GM23338 (cell line): ENCODE measurements at regions not wholly inside any gene's neighbourhood (a gene's known extent, or its start where the extent isn't known, plus 50 kb on each side); places are given as distances from the start of the nearest gene placed in this dataset.
A peak's percentile ranks its signal among the peaks of the same experiment; 100 is the strongest.

Source experiments
- ATAC-seq: fragments of 200-7000 bp; cut with Tn5 transposase; 3 replicates; pipeline ENCODE4 v1.9.1; 2020
- DNase-seq: peaks from one replicate; pipeline ENCODE4 v3.0.0-alpha.2; 2015; ENCODE audit warnings: low spot score
- H2AFZ ChIP-seq: fragments of 200-600 bp; sonication (generic); 2 replicates; pipeline ENCODE4 v1.8.0; 2016; ENCODE audit warnings: antibody characterized with exemption, mild to moderate bottlenecking, moderate library complexity
- H3F3A ChIP-seq: fragments of 200-600 bp; sonication (generic); replicated peaks from 2 replicates; pipeline ENCODE4 v1.8.0; 2017; ENCODE audit warnings: antibody characterized with exemption, mixed run types, low read depth
- H3K27ac ChIP-seq: fragments of 200-600 bp; sonication (generic); 2 replicates; pipeline ENCODE4 v1.6.1; 2016; ENCODE audit warnings: low read depth
- H3K27me3 ChIP-seq: fragments of 200-600 bp; sonication (generic); 2 replicates; pipeline ENCODE4 v1.8.0; 2016; ENCODE audit warnings: mild to moderate bottlenecking, mixed run types, moderate library complexity; ENCODE audit not compliant: insufficient read depth
- H3K36me3 ChIP-seq: fragments of 200-600 bp; sonication (generic); 2 replicates; pipeline ENCODE4 v1.8.0; 2016; ENCODE audit warnings: mild to moderate bottlenecking; ENCODE audit not compliant: insufficient read depth
- H3K4me1 ChIP-seq: fragments of 200-600 bp; sonication (generic); 2 replicates; pipeline ENCODE4 v1.8.0; 2016; ENCODE audit warnings: mild to moderate bottlenecking, moderate library complexity; ENCODE audit not compliant: insufficient read depth
- H3K4me2 ChIP-seq: fragments of 200-600 bp; sonication (generic); 2 replicates; pipeline ENCODE4 v1.7.1; 2017; ENCODE audit warnings: mixed run types
- H3K4me3 ChIP-seq: fragments of 200-600 bp; sonication (generic); 2 replicates; pipeline ENCODE4 v1.6.1; 2016; ENCODE audit warnings: mixed run types
- H3K79me2 ChIP-seq: fragments of 200-600 bp; sonication (generic); replicated peaks from 2 replicates; pipeline ENCODE4 v1.8.0; 2017; ENCODE audit warnings: mild to moderate bottlenecking; ENCODE audit not compliant: insufficient read depth
- H3K9me2 ChIP-seq: fragments of 200-600 bp; sonication (generic); 2 replicates; pipeline ENCODE4 v1.8.0; 2017; ENCODE audit not compliant: insufficient read depth
- H4K20me1 ChIP-seq: fragments of 200-600 bp; sonication (generic); replicated peaks from 2 replicates; pipeline ENCODE4 v1.8.0; 2017; ENCODE audit warnings: mild to moderate bottlenecking; ENCODE audit not compliant: insufficient read depth
- H3K27ac Mint-ChIP-seq: 2 replicates; pipeline ENCODE4 v1.8.0; 2020; ENCODE audit warnings: inconsistent platforms, mild to moderate bottlenecking, moderate library complexity, mixed read lengths
- H3K27me3 Mint-ChIP-seq: 3 replicates; pipeline ENCODE4 v1.8.0; 2022; ENCODE audit warnings: low read depth, mild to moderate bottlenecking, moderate library complexity, mixed read lengths, inconsistent platforms; ENCODE audit not compliant: insufficient read depth, poor library complexity
- H3K36me3 Mint-ChIP-seq: 3 replicates; pipeline ENCODE4 v1.8.0; 2021; ENCODE audit warnings: low read depth, mild to moderate bottlenecking, inconsistent platforms, moderate library complexity, mixed read lengths
- H3K4me1 Mint-ChIP-seq: 3 replicates; pipeline ENCODE4 v1.8.0; 2020; ENCODE audit warnings: mild to moderate bottlenecking, inconsistent platforms, mixed read lengths
- H3K4me3 Mint-ChIP-seq: 3 replicates; pipeline ENCODE4 v1.8.0; 2021; ENCODE audit warnings: moderate library complexity, mild to moderate bottlenecking, inconsistent platforms, mixed read lengths
- H3K9me3 Mint-ChIP-seq: 3 replicates; pipeline ENCODE4 v1.8.0; 2020; ENCODE audit warnings: moderate library complexity, mild to moderate bottlenecking, inconsistent platforms, mixed read lengths
- CREB1 ChIP-seq: fragments of 250-450 bp; sonication (Bioruptor Pico); IDR thresholded peaks from 2 replicates; pipeline ENCODE4 v1.5.0; 2020; ENCODE audit warnings: low read depth, mild to moderate bottlenecking, moderate library complexity
- EZH2phosphoT487 ChIP-seq: fragments of 200-600 bp; sonication (generic); IDR thresholded peaks from one replicate; pipeline ENCODE4 v1.8.1; 2018; ENCODE audit warnings: antibody characterized with exemption; ENCODE audit not compliant: unreplicated experiment
- NANOG ChIP-seq: IDR thresholded peaks from 2 replicates; pipeline ENCODE4 v1.6.1; 2016; ENCODE audit warnings: antibody characterized with exemption, borderline replicate concordance
- POLR2AphosphoS5 ChIP-seq: IDR thresholded peaks from 2 replicates; pipeline ENCODE4 v1.6.1; 2016; ENCODE audit warnings: antibody characterized with exemption, low read depth
- REST ChIP-seq: IDR thresholded peaks from one replicate; pipeline ENCODE4 v1.6.1; 2018; ENCODE audit warnings: antibody characterized with exemption; ENCODE audit not compliant: unreplicated experiment
- ZNF331 ChIP-seq: fragments of 250-450 bp; sonication (Bioruptor Pico); IDR thresholded peaks from 2 replicates; pipeline ENCODE4 v1.5.0; 2020; ENCODE audit warnings: low read depth, mild to moderate bottlenecking, moderate library complexity
- ZNF462 ChIP-seq: fragments of 250-450 bp; sonication (Bioruptor Pico); IDR thresholded peaks from 2 replicates; pipeline ENCODE4 v1.5.0; 2020; ENCODE audit warnings: mild to moderate bottlenecking, moderate library complexity

- no peaks in the 10 kb centered on the region for H3K27me3 ChIP-seq
- H4K20me1 ChIP-seq, result no peaks in the 10 kb centered on the region
- Mint-ChIP-seq H3K9me3 (peaks cover 3% of the 10 kb centered on the region; the same call in 1 of the 3 replicates), H3K4me1 (peaks cover 44% of the 10 kb centered on the region), H3K4me3 (peak overlapping the region; percentile 45), H3K27me3 (peaks cover 2% of the 10 kb centered on the region), H3K36me3 (no peaks in the 10 kb centered on the region), H3K27ac (peak overlapping the region; percentile 94)
- DNase-seq, result peak; percentile 92
- no peak overlapping the region for H2AFZ ChIP-seq
- no peaks in the 10 kb centered on the region for H3K79me2 ChIP-seq
- peak overlapping the region; percentile 95 for H3K27ac ChIP-seq
- peak; percentile 92 for ATAC-seq
- H3K36me3 ChIP-seq, result no peaks in the 10 kb centered on the region
- peak overlapping the region; percentile 17; the same call in 1 of the 2 replicates for H3K4me3 ChIP-seq
- H3K4me1 ChIP-seq, result peaks cover 32% of the 10 kb centered on the region
- H3K4me2 ChIP-seq, result peak overlapping the region; percentile 38
- no peaks in the 10 kb centered on the region for H3F3A ChIP-seq
- no peaks in the 10 kb centered on the region for H3K9me2 ChIP-seq
- TF ChIP-seq REST, result no peak
- TF ChIP-seq ZNF331 (CRISPR knock-in tag), result no peak
- TF ChIP-seq ZNF462 (CRISPR knock-in tag), result no peak
- no peak for TF ChIP-seq EZH2phosphoT487
- TF ChIP-seq CREB1, result no peak
- TF ChIP-seq NANOG, result peak; percentile 72; the same call in 1 of the 2 replicates
- no peak; the same call in 1 of the 2 replicates for TF ChIP-seq POLR2AphosphoS5
Observed at GRCh38 chr13:106858903-106859532, 291.1 kb upstream of the ARGLU1 start.
